Erythroblast (primary cell): ENCODE measurements at regions not wholly inside any gene's neighbourhood (a gene's known extent, or its start where the extent isn't known, plus 50 kb on each side); places are given as distances from the start of the nearest gene placed in this dataset.

Source experiments
- GATA1 ChIP-seq: IDR thresholded peaks from 2 replicates; pipeline ENCODE4 v1.6.1; 2011; ENCODE audit warnings: low read depth, mild to moderate bottlenecking, control low read depth, low read length, moderate library complexity
- POLR2A ChIP-seq: IDR thresholded peaks from 2 replicates; pipeline ENCODE4 v1.6.1; 2011; ENCODE audit warnings: mild to moderate bottlenecking, low read length

- TF ChIP-seq POLR2A: no peak
- no peak for TF ChIP-seq GATA1
These were observed 597.5 kb downstream of the SLC4A3 start for GRCh38 chr2:220224691-220225543.
